ENCODE measurements at regions not wholly inside any gene's neighbourhood (a gene's known extent, or its start where the extent isn't known, plus 50 kb on each side); places are given as distances from the start of the nearest gene placed in this dataset.

DNA sequence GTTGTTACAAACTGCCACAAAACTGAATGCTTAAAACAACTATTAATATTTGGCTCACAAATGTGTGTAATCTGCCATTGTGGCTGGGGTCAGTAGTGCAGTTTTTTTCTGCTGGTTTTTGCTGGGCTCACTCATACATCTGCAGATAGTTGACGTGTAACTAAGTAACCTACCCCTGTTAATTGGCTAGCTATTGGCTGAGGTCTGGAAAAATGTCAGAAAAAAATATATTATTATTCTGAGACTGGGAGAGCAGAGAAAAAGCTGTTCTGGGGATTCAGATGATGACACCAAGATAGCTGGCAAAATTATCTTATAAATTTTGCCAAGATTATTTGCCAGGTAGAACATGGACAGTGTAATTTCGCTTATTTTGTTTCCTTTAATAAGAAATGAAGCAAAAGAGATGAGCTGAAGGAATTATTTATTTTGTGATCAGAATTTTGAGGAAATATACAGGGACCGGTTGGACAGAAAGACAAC, 616.1 kb upstream of the ADAMTS5 start:
- H3K9me3 ChIP-seq (ENCODE audit: low read depth, low read length), result no peaks in the 10 kb centered on the region
- H3K36me3 ChIP-seq (ENCODE audit: insufficient read depth, low read length), result no peaks in the 10 kb centered on the region
- H2AFZ ChIP-seq (ENCODE audit: low read length), result no peak overlapping the region
- peak overlapping the region; percentile 97 for H3K27ac ChIP-seq (ENCODE audit: low read depth, low read length)
- peaks cover 50% of the 10 kb centered on the region for H3K4me1 ChIP-seq (ENCODE audit: insufficient read depth, low read length)
- H3K4me2 ChIP-seq (ENCODE audit: insufficient read depth, low read length), result no peak overlapping the region
- TF ChIP-seq, protein P1, sequence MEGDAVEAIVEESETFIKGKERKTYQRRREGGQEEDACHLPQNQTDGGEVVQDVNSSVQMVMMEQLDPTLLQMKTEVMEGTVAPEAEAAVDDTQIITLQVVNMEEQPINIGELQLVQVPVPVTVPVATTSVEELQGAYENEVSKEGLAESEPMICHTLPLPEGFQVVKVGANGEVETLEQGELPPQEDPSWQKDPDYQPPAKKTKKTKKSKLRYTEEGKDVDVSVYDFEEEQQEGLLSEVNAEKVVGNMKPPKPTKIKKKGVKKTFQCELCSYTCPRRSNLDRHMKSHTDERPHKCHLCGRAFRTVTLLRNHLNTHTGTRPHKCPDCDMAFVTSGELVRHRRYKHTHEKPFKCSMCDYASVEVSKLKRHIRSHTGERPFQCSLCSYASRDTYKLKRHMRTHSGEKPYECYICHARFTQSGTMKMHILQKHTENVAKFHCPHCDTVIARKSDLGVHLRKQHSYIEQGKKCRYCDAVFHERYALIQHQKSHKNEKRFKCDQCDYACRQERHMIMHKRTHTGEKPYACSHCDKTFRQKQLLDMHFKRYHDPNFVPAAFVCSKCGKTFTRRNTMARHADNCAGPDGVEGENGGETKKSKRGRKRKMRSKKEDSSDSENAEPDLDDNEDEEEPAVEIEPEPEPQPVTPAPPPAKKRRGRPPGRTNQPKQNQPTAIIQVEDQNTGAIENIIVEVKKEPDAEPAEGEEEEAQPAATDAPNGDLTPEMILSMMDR (IDR thresholded peaks at IDR 0.05; ENCODE audit: extremely low read depth, low read depth, low read length), result no peak
- H3K4me3 ChIP-seq (ENCODE audit: insufficient read depth, low read length), result no peak overlapping the region
- H4K20me1 ChIP-seq (ENCODE audit: insufficient read depth, low read length), result no peaks in the 10 kb centered on the region
- H3K27me3 ChIP-seq (ENCODE audit: insufficient read depth, low read length), result no peaks in the 10 kb centered on the region
- H3K79me2 ChIP-seq (ENCODE audit: insufficient read depth, low read length), result no peaks in the 10 kb centered on the region
- peak; percentile 22 for DNase-seq (ENCODE audit: insufficient read length, low spot score, missing footprints)

GRCh38 chr21:27582246-27582947, 615.5 kb upstream of the ADAMTS5 start:
- Histone ChIP-seq H2AFZ (ENCODE audit: low read length) (no peak overlapping the region), H3K79me2 (ENCODE audit: insufficient read depth, low read length) (no peaks in the 10 kb centered on the region), H3K4me3 (ENCODE audit: insufficient read depth, low read length) (no peak overlapping the region), H3K27ac (ENCODE audit: low read depth, low read length) (peak overlapping the region; percentile 97), H3K36me3 (ENCODE audit: insufficient read depth, low read length) (no peaks in the 10 kb centered on the region), H4K20me1 (ENCODE audit: insufficient read depth, low read length) (no peaks in the 10 kb centered on the region), H3K4me1 (ENCODE audit: insufficient read depth, low read length) (peaks cover 50% of the 10 kb centered on the region), H3K9me3 (ENCODE audit: low read depth, low read length) (no peaks in the 10 kb centered on the region), H3K4me2 (ENCODE audit: insufficient read depth, low read length) (no peak overlapping the region), H3K27me3 (ENCODE audit: insufficient read depth, low read length) (no peaks in the 10 kb centered on the region)
- TF ChIP-seq, protein P1 (IDR thresholded peaks at IDR 0.05; ENCODE audit: extremely low read depth, low read depth, low read length), result no peak
- DNase-seq (ENCODE audit: insufficient read length, low spot score, missing footprints), result no peak

DNA sequence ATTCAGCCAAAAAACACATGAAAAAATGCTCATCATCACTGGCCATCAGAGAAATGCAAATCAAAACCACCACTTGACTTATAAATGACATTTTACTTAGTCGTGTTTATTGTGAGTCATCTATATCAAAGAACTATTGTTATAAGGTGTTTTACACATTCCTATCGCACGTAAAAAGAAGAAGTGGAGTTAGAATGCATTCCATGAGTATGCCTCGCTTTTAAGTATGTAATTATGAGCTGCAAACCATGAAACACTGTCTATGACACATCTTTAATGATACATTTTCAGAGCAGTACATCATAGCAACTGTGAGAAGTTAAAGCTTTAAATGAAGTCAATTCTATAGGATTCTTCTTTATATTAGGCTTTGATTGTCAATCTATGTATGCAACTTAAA, 614.3 kb upstream of the ADAMTS5 start:
- peak overlapping the region; percentile 97 for H3K27ac ChIP-seq (ENCODE audit: low read depth, low read length)

GRCh38 chr21:27580276-27580675, 613.4 kb upstream of the ADAMTS5 start:
- H3K79me2 ChIP-seq (ENCODE audit: insufficient read depth, low read length), result no peaks in the 10 kb centered on the region
- H2AFZ ChIP-seq (ENCODE audit: low read length), result no peak overlapping the region
- peak; percentile 15 for DNase-seq (ENCODE audit: insufficient read length, low spot score, missing footprints)
- H3K4me1 ChIP-seq (ENCODE audit: insufficient read depth, low read length), result peaks cover 34% of the 10 kb centered on the region
- H3K4me2 ChIP-seq (ENCODE audit: insufficient read depth, low read length), result no peak overlapping the region
- TF ChIP-seq, protein P1 (IDR thresholded peaks at IDR 0.05; ENCODE audit: extremely low read depth, low read depth, low read length), result no peak
- no peaks in the 10 kb centered on the region for H3K36me3 ChIP-seq (ENCODE audit: insufficient read depth, low read length)
- no peaks in the 10 kb centered on the region for H3K27me3 ChIP-seq (ENCODE audit: insufficient read depth, low read length)
- no peaks in the 10 kb centered on the region for H3K9me3 ChIP-seq (ENCODE audit: low read depth, low read length)
- H4K20me1 ChIP-seq (ENCODE audit: insufficient read depth, low read length), result no peaks in the 10 kb centered on the region
- no peak overlapping the region for H3K4me3 ChIP-seq (ENCODE audit: insufficient read depth, low read length)
- H3K27ac ChIP-seq (ENCODE audit: low read depth, low read length), result peak overlapping the region; percentile 70

More for the DNA sequence above, 614.3 kb upstream of the ADAMTS5 start:
- TF ChIP-seq, protein P1 (IDR thresholded peaks at IDR 0.05; ENCODE audit: extremely low read depth, low read depth, low read length), result no peak
- Histone ChIP-seq H3K79me2 (ENCODE audit: insufficient read depth, low read length) (no peaks in the 10 kb centered on the region), H3K4me3 (ENCODE audit: insufficient read depth, low read length) (no peak overlapping the region), H3K4me2 (ENCODE audit: insufficient read depth, low read length) (no peak overlapping the region), H3K9me3 (ENCODE audit: low read depth, low read length) (no peaks in the 10 kb centered on the region), H3K4me1 (ENCODE audit: insufficient read depth, low read length) (peaks cover 38% of the 10 kb centered on the region), H3K27me3 (ENCODE audit: insufficient read depth, low read length) (no peaks in the 10 kb centered on the region), H2AFZ (ENCODE audit: low read length) (no peak overlapping the region), H4K20me1 (ENCODE audit: insufficient read depth, low read length) (no peaks in the 10 kb centered on the region), H3K36me3 (ENCODE audit: insufficient read depth, low read length) (no peaks in the 10 kb centered on the region)
- DNase-seq (ENCODE audit: insufficient read length, low spot score, missing footprints), result no peak

All from osteoblast (primary cell).